ENCODE measurements at regions not wholly inside any gene's neighbourhood (a gene's known extent, or its start where the extent isn't known, plus 50 kb on each side); places are given as distances from the start of the nearest gene placed in this dataset.

GRCh38 chr2:30326497-30326896, 95.2 kb downstream of the LBH start:
- Histone ChIP-seq H3K79me2 (ENCODE audit: insufficient read depth, low read length) (no peaks in the 10 kb centered on the region), H3F3A (ENCODE audit: low read depth) (no peaks in the 10 kb centered on the region), H3K9me3 (ENCODE audit: insufficient read depth, low read depth, low read length) (no peaks in the 10 kb centered on the region), H3K9me2 (replicated peaks; ENCODE audit: low read depth, low read length) (no peaks in the 10 kb centered on the region), H3K27me3 (ENCODE audit: insufficient read depth, low read length, poor library complexity, severe bottlenecking) (no peaks in the 10 kb centered on the region), H3K4me2 (ENCODE audit: low read depth, low read length, poor library complexity, severe bottlenecking) (no peak overlapping the region), H4K20me1 (ENCODE audit: insufficient read depth, low read length, poor library complexity, severe bottlenecking) (no peaks in the 10 kb centered on the region), H3K9ac (ENCODE audit: low read depth, low read length, poor library complexity, severe bottlenecking) (no peak overlapping the region), H3K4me1 (ENCODE audit: insufficient read depth, low read length, poor library complexity, severe bottlenecking) (peaks cover 4% of the 10 kb centered on the region), H3K4me3 (ENCODE audit: low read length, poor library complexity, severe bottlenecking) (no peak overlapping the region), H2AFZ (ENCODE audit: low read length) (no peak overlapping the region), H3K36me3 (ENCODE audit: insufficient read depth, low read length) (no peaks in the 10 kb centered on the region)
- TF ChIP-seq EZH2phosphoT487 (IDR thresholded peaks at IDR 0.05; ENCODE audit: borderline replicate concordance) = no peak
- TF ChIP-seq, protein P1, sequence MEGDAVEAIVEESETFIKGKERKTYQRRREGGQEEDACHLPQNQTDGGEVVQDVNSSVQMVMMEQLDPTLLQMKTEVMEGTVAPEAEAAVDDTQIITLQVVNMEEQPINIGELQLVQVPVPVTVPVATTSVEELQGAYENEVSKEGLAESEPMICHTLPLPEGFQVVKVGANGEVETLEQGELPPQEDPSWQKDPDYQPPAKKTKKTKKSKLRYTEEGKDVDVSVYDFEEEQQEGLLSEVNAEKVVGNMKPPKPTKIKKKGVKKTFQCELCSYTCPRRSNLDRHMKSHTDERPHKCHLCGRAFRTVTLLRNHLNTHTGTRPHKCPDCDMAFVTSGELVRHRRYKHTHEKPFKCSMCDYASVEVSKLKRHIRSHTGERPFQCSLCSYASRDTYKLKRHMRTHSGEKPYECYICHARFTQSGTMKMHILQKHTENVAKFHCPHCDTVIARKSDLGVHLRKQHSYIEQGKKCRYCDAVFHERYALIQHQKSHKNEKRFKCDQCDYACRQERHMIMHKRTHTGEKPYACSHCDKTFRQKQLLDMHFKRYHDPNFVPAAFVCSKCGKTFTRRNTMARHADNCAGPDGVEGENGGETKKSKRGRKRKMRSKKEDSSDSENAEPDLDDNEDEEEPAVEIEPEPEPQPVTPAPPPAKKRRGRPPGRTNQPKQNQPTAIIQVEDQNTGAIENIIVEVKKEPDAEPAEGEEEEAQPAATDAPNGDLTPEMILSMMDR (conservative IDR thresholded peaks at IDR 0.05; ENCODE audit: low read length) = no peak

- no peak overlapping the region for H3K9ac ChIP-seq (ENCODE audit: low read depth, low read length, poor library complexity, severe bottlenecking)
- no peaks in the 10 kb centered on the region for H4K20me1 ChIP-seq (ENCODE audit: insufficient read depth, low read length, poor library complexity, severe bottlenecking)
- peaks cover 39% of the 10 kb centered on the region for H3K4me1 ChIP-seq (ENCODE audit: insufficient read depth, low read length, poor library complexity, severe bottlenecking)
- H3K4me3 ChIP-seq (ENCODE audit: low read length, poor library complexity, severe bottlenecking) = no peak overlapping the region
- H3K36me3 ChIP-seq (ENCODE audit: insufficient read depth, low read length) = no peaks in the 10 kb centered on the region
- H3K27me3 ChIP-seq (ENCODE audit: insufficient read depth, low read length, poor library complexity, severe bottlenecking) = no peaks in the 10 kb centered on the region
- H3K4me2 ChIP-seq (ENCODE audit: low read depth, low read length, poor library complexity, severe bottlenecking) = no peak overlapping the region
- peaks cover 7% of the 10 kb centered on the region for H3F3A ChIP-seq (ENCODE audit: low read depth)
- H2AFZ ChIP-seq (ENCODE audit: low read length) = no peak overlapping the region
- no peaks in the 10 kb centered on the region for H3K9me2 ChIP-seq (replicated peaks; ENCODE audit: low read depth, low read length)
- H3K9me3 ChIP-seq (ENCODE audit: insufficient read depth, low read depth, low read length) = no peaks in the 10 kb centered on the region
- no peaks in the 10 kb centered on the region for H3K79me2 ChIP-seq (ENCODE audit: insufficient read depth, low read length)
- TF ChIP-seq, protein P1 (conservative IDR thresholded peaks at IDR 0.05; ENCODE audit: low read length) = no peak
- TF ChIP-seq EZH2phosphoT487 (IDR thresholded peaks at IDR 0.05; ENCODE audit: borderline replicate concordance) = no peak
Observed at GRCh38 chr2:30331038-30331437, 99.7 kb downstream of the LBH start.

DNA sequence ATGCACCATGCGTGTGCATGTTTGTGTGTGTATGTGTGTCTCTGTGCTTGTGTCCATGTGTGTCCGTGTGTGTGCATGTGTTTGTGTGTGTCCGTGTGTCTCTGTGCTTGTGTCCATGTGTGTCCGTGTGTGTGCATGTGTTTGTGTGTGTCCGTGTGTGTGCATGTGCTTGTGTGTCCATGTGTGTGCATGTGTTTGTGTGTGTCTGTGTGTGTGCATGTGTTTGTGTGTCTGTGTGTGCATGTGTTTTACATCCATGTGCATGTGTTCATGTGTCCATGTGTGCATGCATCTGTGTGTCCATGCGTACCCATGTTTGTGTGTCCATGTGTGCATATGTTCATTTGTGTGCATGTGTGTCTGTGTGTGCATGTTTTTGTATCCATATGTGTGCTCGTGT, 100.5 kb downstream of the LBH start:
- Histone ChIP-seq H3K9me3 (ENCODE audit: insufficient read depth, low read depth, low read length) (no peaks in the 10 kb centered on the region), H2AFZ (ENCODE audit: low read length) (no peak overlapping the region), H4K20me1 (ENCODE audit: insufficient read depth, low read length, poor library complexity, severe bottlenecking) (no peaks in the 10 kb centered on the region), H3K9ac (ENCODE audit: low read depth, low read length, poor library complexity, severe bottlenecking) (no peak overlapping the region), H3K4me3 (ENCODE audit: low read length, poor library complexity, severe bottlenecking) (no peak overlapping the region), H3K36me3 (ENCODE audit: insufficient read depth, low read length) (no peaks in the 10 kb centered on the region), H3K79me2 (ENCODE audit: insufficient read depth, low read length) (no peaks in the 10 kb centered on the region), H3K4me1 (ENCODE audit: insufficient read depth, low read length, poor library complexity, severe bottlenecking) (peaks cover 48% of the 10 kb centered on the region), H3F3A (ENCODE audit: low read depth) (peaks cover 11% of the 10 kb centered on the region), H3K27me3 (ENCODE audit: insufficient read depth, low read length, poor library complexity, severe bottlenecking) (no peaks in the 10 kb centered on the region), H3K9me2 (replicated peaks; ENCODE audit: low read depth, low read length) (no peaks in the 10 kb centered on the region), H3K4me2 (ENCODE audit: low read depth, low read length, poor library complexity, severe bottlenecking) (no peak overlapping the region)
- TF ChIP-seq, protein P1 (conservative IDR thresholded peaks at IDR 0.05; ENCODE audit: low read length) = no peak

Data from Loucy (cell line).